GM12878 (cell line): ENCODE measurements at regions not wholly inside any gene's neighbourhood (a gene's known extent, or its start where the extent isn't known, plus 50 kb on each side); places are given as distances from the start of the nearest gene placed in this dataset.

Source experiments
- ATAC-seq: fragments of 200-7000 bp; cut with Tn5 transposase; 3 replicates; pipeline ENCODE4 v1.9.1; 2020; ENCODE audit warnings: mild to moderate bottlenecking, moderate library complexity
- BruUV-seq: library from RNA; stranded (reverse); fragments of 400-500 nt; replicated peaks from 2 replicates; lab custom pipeline; 2021; lab: Mats Ljungman, UMichigan
- CTCF ChIA-PET: fragments of 300-600 bp; sonication (Branson Sonifier 250); formaldehyde crosslinking; extraction: SDS; loops from one replicate; lab custom pipeline; 2021; ENCODE audit warnings: inconsistent platforms; lab: Yijun Ruan, JAX
- POLR2A ChIA-PET: fragments of 350-600 bp; formaldehyde crosslinking; extraction: SDS; loops from one replicate; lab custom pipeline; 2021; ENCODE audit warnings: inconsistent platforms; lab: Charles Lee
- RAD21 ChIA-PET: fragments of 300-600 bp; sonication (Branson Sonifier 250); formaldehyde crosslinking; loops from one replicate; lab custom pipeline; 2023; ENCODE audit warnings: antibody characterized with exemption; ENCODE audit not compliant: unreplicated experiment; lab: Charles Lee
- SMC1A ChIA-PET: fragments of 300-600 bp; sonication (Branson Sonifier 250); formaldehyde crosslinking; loops from one replicate; lab custom pipeline; 2023; ENCODE audit not compliant: unreplicated experiment, uncharacterized antibody; lab: Charles Lee
- DNase-seq: peaks from one replicate; pipeline ENCODE4 v3.0.0-alpha.2; 2011; ENCODE audit warnings: low read depth, low spot score
- FAIRE-seq: peaks from 3 replicates; lab custom pipeline; 2011; peaks lifted over from hg19 to GRCh38; lab: Jason Lieb, UNC
- H2AFZ ChIP-seq: 2 replicates; pipeline ENCODE4 v1.6.0; 2011; ENCODE audit warnings: low read depth, low read length, control low read depth; ENCODE audit not compliant: control insufficient read depth
- H3K27ac ChIP-seq: 2 replicates; pipeline ENCODE4 v1.5.1; 2011; ENCODE audit warnings: control low read depth; ENCODE audit not compliant: control insufficient read depth, insufficient read depth
- H3K27me3 ChIP-seq, 2 experiments: replicated peaks in 1 of 2; 2 replicates each; pipeline versions ENCODE4 v1.6.0 to v1.6.1; 2011; ENCODE audit warnings: low read length in 1 of 2; ENCODE audit not compliant: control insufficient read depth in 2 of 2, insufficient read depth in 2 of 2
- H3K36me3 ChIP-seq, 2 experiments: 2 replicates each; pipeline ENCODE4 v1.5.1; 2011; ENCODE audit warnings: low read length in 1 of 2; ENCODE audit not compliant: control insufficient read depth in 2 of 2, insufficient read depth in 2 of 2
- H3K4me1 ChIP-seq: 2 replicates; pipeline ENCODE4 v1.6.1; 2011; ENCODE audit warnings: mild to moderate bottlenecking, low read length, moderate library complexity, mixed read lengths; ENCODE audit not compliant: control insufficient read depth, insufficient read depth
- H3K4me2 ChIP-seq: 2 replicates; pipeline ENCODE4 v1.6.0; 2011; ENCODE audit warnings: control low read depth; ENCODE audit not compliant: control insufficient read depth, insufficient read depth
- H3K4me3 ChIP-seq: fragments of 200-600 bp; sonication (generic); 2 replicates; pipeline ENCODE4 v1.5.1; 2016
- H3K79me2 ChIP-seq: 2 replicates; pipeline ENCODE4 v1.6.0; 2011; ENCODE audit warnings: low read length; ENCODE audit not compliant: control insufficient read depth, insufficient read depth
- H3K9ac ChIP-seq: 2 replicates; pipeline ENCODE4 v1.8.0; 2011; ENCODE audit warnings: low read length, control low read depth, mixed read lengths; ENCODE audit not compliant: control insufficient read depth, insufficient read depth
- H3K9me3 ChIP-seq: replicated peaks from 3 replicates; pipeline ENCODE4 v1.5.1; 2011; ENCODE audit warnings: mild to moderate bottlenecking, low read length; ENCODE audit not compliant: control insufficient read depth, insufficient read depth
- H4K20me1 ChIP-seq: 2 replicates; pipeline ENCODE4 v1.6.0; 2011; ENCODE audit not compliant: control insufficient read depth, insufficient read depth
- BMI1 ChIP-seq: fragments of 450-650 bp; IDR thresholded peaks from 2 replicates; pipeline ENCODE4 v1.6.1; 2016; ENCODE audit warnings: mild to moderate bottlenecking, moderate library complexity, borderline replicate concordance
- CBX5 ChIP-seq: sonication (generic); IDR thresholded peaks from 2 replicates; pipeline ENCODE4 v1.6.1; 2016; ENCODE audit warnings: low read depth, moderate library complexity, mild to moderate bottlenecking, inconsistent platforms
- CHD2 ChIP-seq: IDR thresholded peaks from 2 replicates; pipeline ENCODE4 v1.6.1; 2011; ENCODE audit warnings: low read depth, low read length, improper control_type of control experiment, borderline replicate concordance
- EZH2 ChIP-seq: IDR thresholded peaks from 2 replicates; pipeline ENCODE4 v1.6.1; 2012; ENCODE audit warnings: low read depth, mild to moderate bottlenecking, control low read depth, inconsistent platforms, low read length, borderline replicate concordance; ENCODE audit not compliant: control insufficient read depth
- FOS ChIP-seq: IDR thresholded peaks from 3 replicates; pipeline ENCODE4 v1.6.1; 2011; ENCODE audit warnings: borderline replicate concordance; ENCODE audit not compliant: insufficient read length; ENCODE audit errors: extremely low read depth
- GABPA ChIP-seq: IDR thresholded peaks from 2 replicates; pipeline ENCODE4 v1.6.1; 2014; ENCODE audit warnings: antibody characterized with exemption, low read depth, mild to moderate bottlenecking, inconsistent platforms
- POLR2A ChIP-seq: IDR thresholded peaks from 2 replicates; pipeline ENCODE4 v1.6.1; 2011; ENCODE audit warnings: low read depth, mild to moderate bottlenecking, low read length
- RAD21 ChIP-seq: IDR thresholded peaks from 2 replicates; pipeline ENCODE4 v1.6.1; 2011; ENCODE audit warnings: mild to moderate bottlenecking, low read depth, low read length, moderate library complexity; ENCODE audit not compliant: insufficient read depth
- RCOR1 ChIP-seq: conservative IDR thresholded peaks from 2 replicates; pipeline ENCODE4 v1.6.1; 2012; ENCODE audit warnings: low read depth, low read length, improper control_type of control experiment
- SIX5 ChIP-seq: IDR thresholded peaks from 2 replicates; pipeline ENCODE4 v1.6.1; 2011; ENCODE audit warnings: mild to moderate bottlenecking, low read depth, low read length, moderate library complexity; ENCODE audit not compliant: severe bottlenecking
- SREBF1 ChIP-seq: IDR thresholded peaks from 2 replicates; pipeline ENCODE4 v1.6.1; 2012; ENCODE audit warnings: mild to moderate bottlenecking, low read length
- TAF1 ChIP-seq: IDR thresholded peaks from 2 replicates; pipeline ENCODE4 v1.6.1; 2011; ENCODE audit warnings: mild to moderate bottlenecking, low read depth, low read length, borderline replicate concordance
- TCF12 ChIP-seq: IDR thresholded peaks from 2 replicates; pipeline ENCODE4 v1.6.1; 2011; ENCODE audit warnings: low read depth, mild to moderate bottlenecking, low read length
- ZNF217 ChIP-seq: fragments of 450-650 bp; IDR thresholded peaks from 2 replicates; pipeline ENCODE4 v1.6.1; 2017; ENCODE audit warnings: antibody characterized with exemption, mild to moderate bottlenecking
- ZNF622 ChIP-seq: fragments of 450-650 bp; IDR thresholded peaks from 2 replicates; pipeline ENCODE4 v1.6.1; 2017; ENCODE audit warnings: mild to moderate bottlenecking, inconsistent platforms
- WGBS: methylation state at CpG from one replicate; pipeline ENCODE4 v1.1.6; 2016; ENCODE audit warnings: low lambda C conversion rate; ENCODE audit not compliant: insufficient replicate concordance, insufficient coverage; ENCODE audit errors: missing lambda C conversion rate; 5-methylcytosine and 5-hydroxymethylcytosine counted together
- in situ Hi-C: fragments of 300-500 bp; cut with MboI; formaldehyde crosslinking; loops from 9 replicates; pipeline ENCODE4 v1.14.3; 2018; ENCODE audit warnings: mixed read lengths
- intact Hi-C: fragments of 100-400 bp; cut with micrococcal nuclease; formaldehyde crosslinking; loops from one replicate; pipeline ENCODE4 v1.14.2; 2022; ENCODE audit not compliant: unreplicated experiment
- TF ChIP-seq, protein P1 (sequence below): IDR thresholded peaks from 2 replicates; pipeline ENCODE4 v1.6.1; 2012; ENCODE audit warnings: low read depth, low read length, improper control_type of control experiment

DNA sequence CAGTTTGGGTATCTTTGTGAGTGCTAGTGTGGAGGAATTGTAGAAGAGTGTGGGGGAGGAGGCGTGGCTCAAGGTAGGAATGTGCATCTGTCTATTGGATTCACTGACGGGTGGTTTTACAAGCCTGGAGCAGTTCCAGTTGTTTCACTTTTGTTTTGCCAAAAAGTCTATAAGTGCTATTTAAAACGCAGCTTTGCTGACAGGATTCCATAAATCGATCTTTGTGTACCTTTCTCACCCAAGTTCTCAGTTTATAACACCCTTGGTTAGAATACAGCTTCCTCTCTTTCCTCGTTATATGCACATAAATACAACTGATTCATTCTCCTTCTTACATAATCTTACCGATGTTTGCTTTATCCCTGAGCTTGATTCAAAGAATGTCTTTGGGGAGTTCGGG is 123.2 kb upstream of the UBE2E2 start:
- BruUV-seq = no TSS peak
- H3K9ac ChIP-seq = no peak overlapping the region
- in situ Hi-C loops (no loop called here), intact Hi-C loops (no loop called here)
- TF ChIP-seq RCOR1 (no peak), CHD2 (no peak)
- TF ChIP-seq, protein P1, sequence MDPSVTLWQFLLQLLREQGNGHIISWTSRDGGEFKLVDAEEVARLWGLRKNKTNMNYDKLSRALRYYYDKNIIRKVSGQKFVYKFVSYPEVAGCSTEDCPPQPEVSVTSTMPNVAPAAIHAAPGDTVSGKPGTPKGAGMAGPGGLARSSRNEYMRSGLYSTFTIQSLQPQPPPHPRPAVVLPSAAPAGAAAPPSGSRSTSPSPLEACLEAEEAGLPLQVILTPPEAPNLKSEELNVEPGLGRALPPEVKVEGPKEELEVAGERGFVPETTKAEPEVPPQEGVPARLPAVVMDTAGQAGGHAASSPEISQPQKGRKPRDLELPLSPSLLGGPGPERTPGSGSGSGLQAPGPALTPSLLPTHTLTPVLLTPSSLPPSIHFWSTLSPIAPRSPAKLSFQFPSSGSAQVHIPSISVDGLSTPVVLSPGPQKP = no peak
- SMC1A ChIA-PET = interaction anchor here (1.0 to 1.5 kb wide), 5 partner anchors 7 to 514 kb away, joined by 3 read pairs; no protein-coding TSS in a partner anchor
- H3K4me1 ChIP-seq = no peaks in the 10 kb centered on the region
- H3K36me3 ChIP-seq = no peaks in the 10 kb centered on the region
- WGBS = 52% methylated on average over 7 of the region's 7 CpGs
- FAIRE-seq = no peak
- POLR2A ChIA-PET = no interaction called here
- CTCF ChIA-PET = interaction anchor here (0.6 kb wide), 1 partner anchor 144 kb away, joined by 3 read pairs; no protein-coding TSS in a partner anchor
- peak overlapping the region; percentile 20; the same call in 1 of the 2 replicates for H3K4me2 ChIP-seq
- H2AFZ ChIP-seq = peak overlapping the region; percentile 16; the same call in 1 of the 2 replicates
- no peak overlapping the region for H3K4me3 ChIP-seq
- no peaks in the 10 kb centered on the region for H3K9me3 ChIP-seq
- no peak for ATAC-seq
- no peaks in the 10 kb centered on the region for H3K27me3 ChIP-seq
- no peak overlapping the region for H3K27ac ChIP-seq
- H3K79me2 ChIP-seq = no peaks in the 10 kb centered on the region
- DNase-seq = no peak
- H4K20me1 ChIP-seq = no peaks in the 10 kb centered on the region
- RAD21 ChIA-PET = interaction anchor here (0.9 kb wide), 1 partner anchor 10 kb away, joined by 4 read pairs; no protein-coding TSS in a partner anchor

DNA sequence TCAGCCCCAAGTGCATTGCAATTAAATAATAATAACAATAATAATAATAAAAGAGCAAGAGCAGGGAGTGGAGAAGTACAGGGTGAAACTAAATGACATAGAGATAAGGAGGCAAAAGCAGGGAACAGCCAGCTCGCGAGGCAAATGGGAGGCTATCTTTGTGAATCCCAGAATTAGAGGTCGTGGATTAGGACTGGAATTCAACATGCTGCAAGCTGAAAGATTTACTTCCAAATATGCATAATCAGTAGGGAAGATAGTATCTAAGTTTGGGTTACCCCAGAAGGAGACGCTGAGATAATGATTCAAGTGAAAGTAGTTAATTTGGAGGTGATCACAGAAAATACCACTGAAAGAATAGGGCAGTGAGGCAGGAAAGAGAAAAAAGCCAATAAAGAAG is 119.4 kb upstream of the UBE2E2 start:
- H3K9ac ChIP-seq = no peak overlapping the region
- 86% methylated on average over 4 of the region's 4 CpGs for WGBS
- H4K20me1 ChIP-seq = no peaks in the 10 kb centered on the region
- ChIA-PET POLR2A (no interaction called here), SMC1A (no interaction called here), RAD21 (no interaction called here), CTCF (no interaction called here)
- H3K4me3 ChIP-seq = no peak overlapping the region
- DNase-seq = no peak
- H3K79me2 ChIP-seq = no peaks in the 10 kb centered on the region
- no TSS peak for BruUV-seq
- H2AFZ ChIP-seq = no peak overlapping the region
- no peaks in the 10 kb centered on the region for H3K9me3 ChIP-seq
- H3K4me2 ChIP-seq = no peak overlapping the region
- no peaks in the 10 kb centered on the region for H3K27me3 ChIP-seq
- TF ChIP-seq SREBF1 (no peak), EZH2 (no peak), RAD21 (no peak), CBX5 (no peak), TCF12 (no peak), POLR2A (no peak), ZNF217 (no peak), FOS (no peak), TAF1 (no peak), GABPA (no peak), ZNF622 (no peak), BMI1 (no peak), SIX5 (no peak)
- no peak for ATAC-seq
- in situ Hi-C loops (no loop called here), intact Hi-C loops (no loop called here)
- FAIRE-seq = no peak
- no peak overlapping the region for H3K27ac ChIP-seq
- H3K4me1 ChIP-seq = no peaks in the 10 kb centered on the region
- no peaks in the 10 kb centered on the region for H3K36me3 ChIP-seq
